ENCODE measurements at regions not wholly inside any gene's neighbourhood (a gene's known extent, or its start where the extent isn't known, plus 50 kb on each side); places are given as distances from the start of the nearest gene placed in this dataset.
"Not testable (repeated sequence)": the region's sequence is repeated elsewhere in the genome, so short reads cannot be mapped to it uniquely, and the experiment has no call there.

DNA sequence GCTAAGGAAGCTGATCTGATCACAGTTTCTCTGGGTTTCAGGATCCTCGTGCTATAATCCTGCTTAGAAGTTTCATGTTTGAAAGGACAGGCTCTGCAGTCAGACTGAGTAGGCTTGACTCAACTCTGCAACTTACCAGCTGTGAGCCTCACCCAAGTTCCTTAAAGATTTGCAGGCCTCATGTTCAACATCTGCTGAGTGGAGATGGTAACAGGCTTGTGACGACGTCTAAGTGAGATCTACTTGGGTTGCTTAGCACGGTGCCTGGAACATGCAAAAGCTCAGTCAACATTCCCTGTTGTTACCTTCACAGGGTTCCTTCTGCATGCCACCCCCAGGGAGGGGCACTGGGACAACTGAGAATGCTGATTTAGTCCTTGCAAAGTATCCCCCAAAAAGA is 164.2 kb downstream of the C1D start:
- peak; percentile 22 for ATAC-seq

DNA sequence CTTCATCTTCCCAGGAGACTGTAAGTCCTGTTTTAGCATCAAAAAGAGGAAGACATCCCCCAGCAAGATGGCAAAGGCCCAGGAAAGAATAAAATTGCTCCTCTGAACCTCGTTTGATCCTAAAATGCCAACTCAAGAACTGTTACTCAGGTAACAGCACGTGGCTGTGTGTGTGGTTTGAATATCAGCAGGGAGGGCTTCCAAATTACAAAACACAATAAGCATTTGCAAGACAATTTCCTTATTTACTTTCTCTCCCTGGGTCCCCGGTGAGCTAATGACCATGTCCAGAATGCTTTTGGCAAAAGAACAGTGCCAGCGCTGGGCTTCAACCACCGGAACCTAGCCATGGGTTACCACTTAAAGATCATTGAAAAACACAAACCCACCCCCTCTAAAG is 163.6 kb downstream of the C1D start:
- Histone ChIP-seq H3K4me1 (peaks cover 7% of the 10 kb centered on the region), H3K36me3 (replicated peaks in 1 of 2; ENCODE audit: insufficient read depth in 1 of 2, low read depth in 2 of 2) (no peaks in the 10 kb centered on the region), H3K9me3 (no peaks in the 10 kb centered on the region), H3K4me3 (no peak overlapping the region), H3K27ac (peak overlapping the region in 3 of 4 donors; percentile 29 to 46 (median 45)), H3K27me3 (no peaks in the 10 kb centered on the region)
- ATAC-seq (peak; percentile 79), DNase-seq (peak; percentile 25 to 66 (median 50))
- WGBS, 2 donors = 30 to 41% methylated on average over 5 of the region's 5 CpGs
- intact Hi-C loops (cut with DNase I) = no loop called here
- TF ChIP-seq, protein P1, sequence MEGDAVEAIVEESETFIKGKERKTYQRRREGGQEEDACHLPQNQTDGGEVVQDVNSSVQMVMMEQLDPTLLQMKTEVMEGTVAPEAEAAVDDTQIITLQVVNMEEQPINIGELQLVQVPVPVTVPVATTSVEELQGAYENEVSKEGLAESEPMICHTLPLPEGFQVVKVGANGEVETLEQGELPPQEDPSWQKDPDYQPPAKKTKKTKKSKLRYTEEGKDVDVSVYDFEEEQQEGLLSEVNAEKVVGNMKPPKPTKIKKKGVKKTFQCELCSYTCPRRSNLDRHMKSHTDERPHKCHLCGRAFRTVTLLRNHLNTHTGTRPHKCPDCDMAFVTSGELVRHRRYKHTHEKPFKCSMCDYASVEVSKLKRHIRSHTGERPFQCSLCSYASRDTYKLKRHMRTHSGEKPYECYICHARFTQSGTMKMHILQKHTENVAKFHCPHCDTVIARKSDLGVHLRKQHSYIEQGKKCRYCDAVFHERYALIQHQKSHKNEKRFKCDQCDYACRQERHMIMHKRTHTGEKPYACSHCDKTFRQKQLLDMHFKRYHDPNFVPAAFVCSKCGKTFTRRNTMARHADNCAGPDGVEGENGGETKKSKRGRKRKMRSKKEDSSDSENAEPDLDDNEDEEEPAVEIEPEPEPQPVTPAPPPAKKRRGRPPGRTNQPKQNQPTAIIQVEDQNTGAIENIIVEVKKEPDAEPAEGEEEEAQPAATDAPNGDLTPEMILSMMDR (IDR thresholded peaks at IDR 0.05) = no peak
- TF ChIP-seq POLR2A (IDR thresholded peaks at IDR 0.05) = no peak

More for the DNA sequence above, 164.2 kb downstream of the C1D start:
- H3K9me3 ChIP-seq = no peaks in the 10 kb centered on the region
- no peak for TF ChIP-seq POLR2A (IDR thresholded peaks at IDR 0.05)
- no peak for DNase-seq
- H3K27me3 ChIP-seq = no peaks in the 10 kb centered on the region
- WGBS, 2 donors = 67 to 83% methylated on average over 4 of the region's 4 CpGs
- H3K4me1 ChIP-seq = peaks cover 7% of the 10 kb centered on the region
- no peaks in the 10 kb centered on the region for H3K36me3 ChIP-seq (replicated peaks in 1 of 2; ENCODE audit: insufficient read depth in 1 of 2, low read depth in 2 of 2)
- H3K4me3 ChIP-seq = no peak overlapping the region
- peak overlapping the region in 2 of 4 donors; percentile 45 to 46 for H3K27ac ChIP-seq
- intact Hi-C loops (cut with DNase I) = no loop called here

DNA sequence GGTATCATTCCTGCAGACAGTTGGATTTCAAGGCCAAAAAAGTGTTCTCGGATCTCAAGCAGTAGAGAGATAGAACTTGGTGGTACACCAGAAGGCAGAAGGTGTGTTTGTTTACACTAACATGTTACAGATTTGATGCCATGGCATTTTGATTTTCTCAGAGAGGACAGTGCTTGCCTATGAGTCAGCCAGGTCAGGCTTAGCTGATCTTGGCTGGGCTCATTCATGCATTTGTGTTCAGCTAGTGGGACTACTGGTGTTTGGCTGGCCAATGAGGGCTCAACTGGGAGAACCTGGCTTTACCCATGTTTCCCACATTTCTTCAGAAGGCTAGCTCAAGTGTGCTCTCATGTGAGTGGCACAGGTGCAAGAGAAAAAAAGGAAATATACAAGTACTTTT is 162.0 kb downstream of the C1D start:
- Histone ChIP-seq H3K4me1 (peaks cover 7% of the 10 kb centered on the region), H3K36me3 (replicated peaks in 1 of 2; ENCODE audit: insufficient read depth in 1 of 2, low read depth in 2 of 2) (no peaks in the 10 kb centered on the region), H3K4me3 (no peak overlapping the region), H3K27me3 (no peaks in the 10 kb centered on the region), H3K9me3 (no peaks in the 10 kb centered on the region), H3K27ac (no peak overlapping the region)
- DNase-seq = no peak
- no peak for TF ChIP-seq POLR2A (IDR thresholded peaks at IDR 0.05)
- TF ChIP-seq, protein P1 (IDR thresholded peaks at IDR 0.05) = no peak
- intact Hi-C loops (cut with DNase I) = no loop called here
- whole genome bisulfite sequencing, 2 donors = 67 to 88% methylated on average over 1 of the region's 1 CpG
- no peak for ATAC-seq

DNA sequence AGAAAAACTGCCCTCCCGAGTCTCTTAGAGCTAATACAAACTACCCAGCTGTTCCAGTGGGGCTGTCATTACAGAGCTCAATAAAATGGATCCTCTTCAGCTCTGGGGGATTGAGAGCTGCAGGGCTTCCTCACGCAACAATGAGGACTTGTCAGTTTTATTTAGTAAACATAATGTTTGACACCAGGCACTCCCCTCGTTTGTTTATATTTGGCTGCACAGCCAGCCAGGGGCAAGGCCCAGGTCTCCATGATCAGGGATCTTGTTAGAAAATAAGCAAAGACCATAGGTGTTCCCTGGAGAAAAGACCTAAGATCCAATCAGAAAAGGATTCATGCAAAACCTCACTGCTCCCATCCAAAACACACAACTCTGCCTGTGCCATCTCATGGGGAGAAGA is 158.2 kb downstream of the C1D start:
- ATAC-seq (no peak), DNase-seq (no peak)
- no peaks in the 10 kb centered on the region for H3K36me3 ChIP-seq (replicated peaks in 1 of 2; ENCODE audit: insufficient read depth in 1 of 2, low read depth in 2 of 2)
- whole genome bisulfite sequencing, 2 donors = 56 to 66% methylated on average over 3 of the region's 3 CpGs
- TF ChIP-seq POLR2A (IDR thresholded peaks at IDR 0.05) = no peak
- TF ChIP-seq, protein P1 (IDR thresholded peaks at IDR 0.05) = no peak
- H3K4me1 ChIP-seq = no peaks in the 10 kb centered on the region
- no peak overlapping the region for H3K27ac ChIP-seq
- intact Hi-C loops (cut with DNase I) = no loop called here
- no peaks in the 10 kb centered on the region for H3K27me3 ChIP-seq
- H3K9me3 ChIP-seq = peaks cover 0 to 4% (median 0%) of the 10 kb centered on the region in 3 donors
- H3K4me3 ChIP-seq = no peak overlapping the region

DNA sequence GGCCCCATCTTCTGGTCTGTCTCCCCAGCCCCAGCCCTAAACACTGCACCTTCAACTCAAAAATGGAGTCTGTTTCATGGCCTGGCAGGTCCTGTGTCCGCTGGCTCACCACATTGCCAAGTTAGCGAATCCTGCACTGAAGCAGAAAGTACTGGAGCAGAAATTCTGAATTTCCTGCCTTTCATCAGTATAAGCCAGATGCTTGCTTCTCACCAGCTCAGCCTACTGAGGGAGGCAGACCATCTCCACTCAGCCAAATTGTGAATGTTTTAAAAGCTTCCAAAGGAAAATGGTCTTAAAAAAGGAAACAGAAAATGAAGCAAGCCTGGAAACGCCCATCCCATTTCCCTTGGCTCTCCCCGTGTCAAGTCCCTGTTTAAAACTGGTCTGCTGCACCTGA is 157.8 kb downstream of the C1D start:
- no peak overlapping the region for H3K4me3 ChIP-seq
- no peaks in the 10 kb centered on the region for H3K36me3 ChIP-seq (replicated peaks in 1 of 2; ENCODE audit: insufficient read depth in 1 of 2, low read depth in 2 of 2)
- H3K27me3 ChIP-seq = no peaks in the 10 kb centered on the region
- no peak overlapping the region for H3K27ac ChIP-seq
- H3K9me3 ChIP-seq = peaks cover 0 to 4% (median 0%) of the 10 kb centered on the region in 3 donors
- intact Hi-C loops (cut with DNase I) = no loop called here
- DNase-seq (no peak), ATAC-seq (no peak)
- H3K4me1 ChIP-seq = no peaks in the 10 kb centered on the region
- TF ChIP-seq, protein P1 (IDR thresholded peaks at IDR 0.05) = no peak
- TF ChIP-seq POLR2A (IDR thresholded peaks at IDR 0.05) = no peak
- WGBS, 2 donors = 70 to 82% methylated on average over 4 of the region's 4 CpGs

DNA sequence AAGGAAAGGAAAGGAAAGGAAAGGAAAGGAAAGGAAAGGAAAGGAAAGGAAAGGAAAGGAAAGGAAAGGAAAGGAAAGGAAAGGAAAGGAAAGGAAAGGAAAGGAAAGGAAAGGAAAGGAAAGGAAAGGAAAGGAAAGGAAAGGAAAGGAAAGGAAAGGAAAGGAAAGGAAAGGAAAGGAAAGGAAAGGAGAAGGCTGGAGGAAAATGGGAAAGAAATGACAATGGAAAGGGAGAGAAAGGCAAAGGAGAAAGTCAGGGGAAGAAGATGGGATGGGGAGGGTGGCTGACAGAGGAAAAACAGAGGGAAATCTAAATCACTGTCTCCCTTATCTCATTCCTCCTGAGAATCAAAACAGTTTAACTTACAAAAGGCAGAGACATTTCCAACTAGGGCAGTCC is 156.3 kb downstream of the C1D start:
- H3K4me3 ChIP-seq; intact Hi-C loops (cut with DNase I); ATAC-seq; H3K27me3 ChIP-seq; DNase-seq; H3K27ac ChIP-seq; H3K36me3 ChIP-seq (replicated peaks in 1 of 2; ENCODE audit: insufficient read depth in 1 of 2, low read depth in 2 of 2); H3K9me3 ChIP-seq; H3K4me1 ChIP-seq: not testable (repeated sequence)

All from body of pancreas (tissue), 4 donors.